ENCODE measurements at regions not wholly inside any gene's neighbourhood (a gene's known extent, or its start where the extent isn't known, plus 50 kb on each side); places are given as distances from the start of the nearest gene placed in this dataset.

DNA sequence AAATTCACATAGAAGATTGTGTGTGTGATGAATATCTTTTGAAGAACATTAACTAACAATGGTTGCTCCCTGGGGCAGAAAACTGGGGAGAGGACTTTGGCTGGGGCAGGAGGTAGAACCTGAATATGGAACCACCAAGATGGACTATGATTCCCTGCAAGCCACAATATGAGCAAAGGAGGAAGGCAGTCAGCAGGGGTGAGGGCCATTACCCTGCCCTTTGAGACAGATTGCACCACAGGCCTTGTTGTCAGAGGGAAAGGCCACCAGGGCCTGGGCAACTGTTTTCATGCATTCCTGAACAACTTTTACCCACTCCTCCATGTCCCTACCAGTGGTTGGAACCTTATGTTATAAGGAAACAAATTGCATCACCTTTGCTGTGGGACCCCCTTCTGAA lies 670.1 kb upstream of the POM121L12 start:
- TF ChIP-seq, protein P1, sequence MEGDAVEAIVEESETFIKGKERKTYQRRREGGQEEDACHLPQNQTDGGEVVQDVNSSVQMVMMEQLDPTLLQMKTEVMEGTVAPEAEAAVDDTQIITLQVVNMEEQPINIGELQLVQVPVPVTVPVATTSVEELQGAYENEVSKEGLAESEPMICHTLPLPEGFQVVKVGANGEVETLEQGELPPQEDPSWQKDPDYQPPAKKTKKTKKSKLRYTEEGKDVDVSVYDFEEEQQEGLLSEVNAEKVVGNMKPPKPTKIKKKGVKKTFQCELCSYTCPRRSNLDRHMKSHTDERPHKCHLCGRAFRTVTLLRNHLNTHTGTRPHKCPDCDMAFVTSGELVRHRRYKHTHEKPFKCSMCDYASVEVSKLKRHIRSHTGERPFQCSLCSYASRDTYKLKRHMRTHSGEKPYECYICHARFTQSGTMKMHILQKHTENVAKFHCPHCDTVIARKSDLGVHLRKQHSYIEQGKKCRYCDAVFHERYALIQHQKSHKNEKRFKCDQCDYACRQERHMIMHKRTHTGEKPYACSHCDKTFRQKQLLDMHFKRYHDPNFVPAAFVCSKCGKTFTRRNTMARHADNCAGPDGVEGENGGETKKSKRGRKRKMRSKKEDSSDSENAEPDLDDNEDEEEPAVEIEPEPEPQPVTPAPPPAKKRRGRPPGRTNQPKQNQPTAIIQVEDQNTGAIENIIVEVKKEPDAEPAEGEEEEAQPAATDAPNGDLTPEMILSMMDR (IDR thresholded peaks at IDR 0.05): no peak
- no peak for TF ChIP-seq POLR2A (IDR thresholded peaks at IDR 0.05)
- no peak for TF ChIP-seq EP300 (IDR thresholded peaks at IDR 0.05)
- no peak for TF ChIP-seq POLR2AphosphoS5 (IDR thresholded peaks at IDR 0.05)

Measured in sigmoid colon (tissue), 4 donors.